ENCODE measurements at regions not wholly inside any gene's neighbourhood (a gene's known extent, or its start where the extent isn't known, plus 50 kb on each side); places are given as distances from the start of the nearest gene placed in this dataset.

GRCh38 chr11:127531167-127531566, 530.6 kb upstream of the KIRREL3 start:
- no peak for FAIRE-seq
- no peak overlapping the region for H3K27ac ChIP-seq (ENCODE audit: insufficient read depth, low read depth, low read length)
- H3K36me3 ChIP-seq (ENCODE audit: control insufficient read depth in 2 of 2, extremely low read depth in 1 of 2, insufficient read depth in 2 of 2, low read length in 2 of 2), result no peaks in the 10 kb centered on the region
- H3K4me1 ChIP-seq (ENCODE audit: control insufficient read depth, extremely low read depth, insufficient read depth, low read length), result no peaks in the 10 kb centered on the region
- H3K4me3 ChIP-seq (replicated peaks in 1 of 3; ENCODE audit: insufficient read depth in 1 of 3, low read depth in 1 of 3, low read length in 3 of 3), result no peak overlapping the region
- no peak overlapping the region for H3K4me2 ChIP-seq (ENCODE audit: insufficient read depth, low read length)
- no peaks in the 10 kb centered on the region for H3K79me2 ChIP-seq (ENCODE audit: control insufficient read depth, insufficient read depth, low read length)
- no TSS peak for BruUV-seq (replicated peaks)
- no peaks in the 10 kb centered on the region for H4K20me1 ChIP-seq (replicated peaks; ENCODE audit: control insufficient read depth, extremely low read depth, insufficient read depth, low read length)
- dilution Hi-C loops (cut with MboI; ENCODE audit: extremely low pct_ligation_motif_present, low sequenced_read_pairs), result no loop called here
- no peak for TF ChIP-seq POLR2AphosphoS5 (IDR thresholded peaks at IDR 0.05; ENCODE audit: insufficient read depth, low read depth, low read length)
- intact Hi-C loops (cut with micrococcal nuclease), result no loop called here
- no peak for DNase-seq (ENCODE audit: low read depth, low spot score)
- H2AFZ ChIP-seq (ENCODE audit: low read depth, low read length), result no peak overlapping the region
- no peak overlapping the region for H3K9ac ChIP-seq (replicated peaks; ENCODE audit: extremely low read depth, insufficient read depth, low read length)
- ChIA-PET CTCF (no interaction called here), POLR2A (no interaction called here)
- H3K9me1 ChIP-seq (replicated peaks; ENCODE audit: control insufficient read depth, extremely low read depth, insufficient read depth, low read length), result no peaks in the 10 kb centered on the region
- H3K27me3 ChIP-seq (ENCODE audit: control insufficient read depth in 2 of 2, insufficient read depth in 2 of 2, low read length in 2 of 2), result no peaks in the 10 kb centered on the region
- H3K9me3 ChIP-seq (replicated peaks; ENCODE audit: control insufficient read depth, insufficient read depth, low read length), result no peaks in the 10 kb centered on the region

- Histone ChIP-seq H3K9me1 (replicated peaks; ENCODE audit: control insufficient read depth, extremely low read depth, insufficient read depth, low read length) (no peaks in the 10 kb centered on the region), H3K27ac (ENCODE audit: insufficient read depth, low read depth, low read length) (no peak overlapping the region), H3K36me3 (ENCODE audit: control insufficient read depth in 2 of 2, extremely low read depth in 1 of 2, insufficient read depth in 2 of 2, low read length in 2 of 2) (no peaks in the 10 kb centered on the region), H3K9ac (replicated peaks; ENCODE audit: extremely low read depth, insufficient read depth, low read length) (no peak overlapping the region), H3K27me3 (ENCODE audit: control insufficient read depth in 2 of 2, insufficient read depth in 2 of 2, low read length in 2 of 2) (no peaks in the 10 kb centered on the region), H3K4me3 (replicated peaks in 1 of 3; ENCODE audit: insufficient read depth in 1 of 3, low read depth in 1 of 3, low read length in 3 of 3) (no peak overlapping the region), H4K20me1 (replicated peaks; ENCODE audit: control insufficient read depth, extremely low read depth, insufficient read depth, low read length) (no peaks in the 10 kb centered on the region), H3K9me3 (replicated peaks; ENCODE audit: control insufficient read depth, insufficient read depth, low read length) (no peaks in the 10 kb centered on the region), H3K4me2 (ENCODE audit: insufficient read depth, low read length) (no peak overlapping the region), H3K4me1 (ENCODE audit: control insufficient read depth, extremely low read depth, insufficient read depth, low read length) (no peaks in the 10 kb centered on the region), H3K79me2 (ENCODE audit: control insufficient read depth, insufficient read depth, low read length) (no peaks in the 10 kb centered on the region), H2AFZ (ENCODE audit: low read depth, low read length) (no peak overlapping the region)
- TF ChIP-seq, protein P1, sequence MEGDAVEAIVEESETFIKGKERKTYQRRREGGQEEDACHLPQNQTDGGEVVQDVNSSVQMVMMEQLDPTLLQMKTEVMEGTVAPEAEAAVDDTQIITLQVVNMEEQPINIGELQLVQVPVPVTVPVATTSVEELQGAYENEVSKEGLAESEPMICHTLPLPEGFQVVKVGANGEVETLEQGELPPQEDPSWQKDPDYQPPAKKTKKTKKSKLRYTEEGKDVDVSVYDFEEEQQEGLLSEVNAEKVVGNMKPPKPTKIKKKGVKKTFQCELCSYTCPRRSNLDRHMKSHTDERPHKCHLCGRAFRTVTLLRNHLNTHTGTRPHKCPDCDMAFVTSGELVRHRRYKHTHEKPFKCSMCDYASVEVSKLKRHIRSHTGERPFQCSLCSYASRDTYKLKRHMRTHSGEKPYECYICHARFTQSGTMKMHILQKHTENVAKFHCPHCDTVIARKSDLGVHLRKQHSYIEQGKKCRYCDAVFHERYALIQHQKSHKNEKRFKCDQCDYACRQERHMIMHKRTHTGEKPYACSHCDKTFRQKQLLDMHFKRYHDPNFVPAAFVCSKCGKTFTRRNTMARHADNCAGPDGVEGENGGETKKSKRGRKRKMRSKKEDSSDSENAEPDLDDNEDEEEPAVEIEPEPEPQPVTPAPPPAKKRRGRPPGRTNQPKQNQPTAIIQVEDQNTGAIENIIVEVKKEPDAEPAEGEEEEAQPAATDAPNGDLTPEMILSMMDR (IDR thresholded peaks at IDR 0.05; ENCODE audit: extremely low read depth in 1 of 2, insufficient read depth in 1 of 2, low read depth in 1 of 2, low read length in 2 of 2), result no peak
- TF ChIP-seq JUN (IDR thresholded peaks at IDR 0.05; ENCODE audit: borderline replicate concordance, insufficient read depth, insufficient read length, low read depth) (no peak), MYC (IDR thresholded peaks at IDR 0.05; ENCODE audit: low read depth, low read length) (no peak)
- POLR2A ChIA-PET, result no interaction called here
- BruUV-seq (replicated peaks), result no TSS peak
- intact Hi-C loops (cut with micrococcal nuclease), result no loop called here
- dilution Hi-C loops (cut with MboI; ENCODE audit: extremely low pct_ligation_motif_present, low sequenced_read_pairs), result no loop called here
- DNase-seq (ENCODE audit: low read depth, low spot score), result no peak
- CTCF ChIA-PET, result no interaction called here
- no peak for FAIRE-seq
Measured at GRCh38 chr11:127528297-127528696, 527.7 kb upstream of the KIRREL3 start.

All from endothelial cell of umbilical vein (primary cell).